Immature natural killer cell (primary cell): ENCODE measurements at regions not wholly inside any gene's neighbourhood (a gene's known extent, or its start where the extent isn't known, plus 50 kb on each side); places are given as distances from the start of the nearest gene placed in this dataset.

Experiments
- DNase-seq, 3 donors: peaks; one replicate each; pipeline ENCODE4 v3.0.0; 2022; ENCODE audit warnings: mixed read lengths in 1 of 3
- H3K27ac Mint-ChIP-seq, 6 donors: one replicate each; pipeline ENCODE4 v1.8.0; 2020; ENCODE audit warnings: mixed read lengths in 6 of 6, mild to moderate bottlenecking in 5 of 6, inconsistent platforms in 4 of 6, moderate library complexity in 3 of 6
- H3K27me3 Mint-ChIP-seq, 3 donors: one replicate each; pipeline ENCODE4 v1.8.0; 2020 to 2021; ENCODE audit warnings: low read depth in 3 of 3, mild to moderate bottlenecking in 3 of 3, mixed read lengths in 3 of 3, moderate library complexity in 3 of 3, inconsistent platforms in 1 of 3
- H3K36me3 Mint-ChIP-seq, 3 donors: one replicate each; pipeline ENCODE4 v1.8.0; 2020; ENCODE audit warnings: mixed read lengths in 3 of 3, inconsistent platforms in 2 of 3, mild to moderate bottlenecking in 2 of 3
- H3K4me1 Mint-ChIP-seq, 2 donors: one replicate each; pipeline ENCODE4 v1.8.0; 2020; ENCODE audit warnings: inconsistent platforms in 2 of 2, mild to moderate bottlenecking in 2 of 2, mixed read lengths in 2 of 2, moderate library complexity in 1 of 2
- H3K4me3 Mint-ChIP-seq, 5 donors: one replicate each; pipeline ENCODE4 v1.8.0; 2020; ENCODE audit warnings: mild to moderate bottlenecking in 5 of 5, mixed read lengths in 5 of 5, inconsistent platforms in 3 of 5, moderate library complexity in 3 of 5
- H3K9me3 Mint-ChIP-seq, 6 donors: one replicate each; pipeline ENCODE4 v1.8.0; 2020; ENCODE audit warnings: mild to moderate bottlenecking in 6 of 6, mixed read lengths in 6 of 6, inconsistent platforms in 4 of 6, moderate library complexity in 3 of 6

DNA sequence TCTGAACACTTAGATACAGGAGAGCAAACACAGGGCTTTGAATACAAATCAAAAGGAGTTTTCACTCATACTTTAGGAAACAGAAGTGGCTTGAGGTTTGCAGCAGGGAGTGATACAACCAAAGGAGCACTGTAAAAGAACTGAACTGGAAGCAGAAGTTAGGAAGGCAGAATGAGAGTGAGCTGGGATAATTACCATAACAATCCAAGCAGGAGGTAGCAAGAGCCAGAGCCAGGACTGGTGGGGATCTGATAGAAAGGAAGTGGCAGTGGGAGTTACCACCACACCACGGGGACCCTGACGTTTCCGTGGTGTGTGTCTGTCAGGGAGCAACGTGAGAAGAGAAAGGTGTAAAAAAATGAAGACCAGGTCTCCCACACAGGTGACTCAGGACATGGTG is 81.3 kb upstream of the EPB41L3 start:
- DNase-seq: no peak
- Mint-ChIP-seq H3K27me3 (peaks cover 5 to 9% (median 6%) of the 10 kb centered on the region in 3 donors), H3K36me3 (peaks cover 0 to 4% (median 0%) of the 10 kb centered on the region in 3 donors), H3K4me1 (peaks cover 0 to 2% of the 10 kb centered on the region in 2 donors), H3K9me3 (no peaks in the 10 kb centered on the region), H3K4me3 (no peak overlapping the region), H3K27ac (no peak overlapping the region)

DNA sequence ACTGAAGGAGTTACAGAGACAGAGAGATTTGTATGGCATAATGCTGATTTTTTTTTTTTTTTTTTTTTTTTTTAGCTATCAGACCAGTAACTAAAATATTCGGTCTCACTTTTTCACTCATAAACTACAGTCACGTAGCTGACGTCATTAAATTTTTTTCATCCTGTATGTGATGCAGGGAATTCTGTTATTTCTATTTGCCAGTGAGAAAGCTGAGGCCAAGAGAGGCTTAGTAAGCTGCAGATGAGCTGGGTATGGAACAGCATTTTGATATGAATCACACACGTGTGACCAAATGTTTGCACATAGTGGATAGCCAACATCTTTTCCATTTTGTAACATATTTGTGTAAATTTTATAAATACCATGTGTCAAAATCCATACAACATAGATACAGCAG is 79.1 kb upstream of the EPB41L3 start:
- DNase-seq: no peak
- Mint-ChIP-seq H3K9me3 (no peaks in the 10 kb centered on the region), H3K4me1 (no peaks in the 10 kb centered on the region), H3K27me3 (peaks cover under 1 to 4% (median 3%) of the 10 kb centered on the region in 3 donors), H3K27ac (no peak overlapping the region), H3K36me3 (peaks cover 0 to 2% (median 0%) of the 10 kb centered on the region in 3 donors), H3K4me3 (no peak overlapping the region)

DNA sequence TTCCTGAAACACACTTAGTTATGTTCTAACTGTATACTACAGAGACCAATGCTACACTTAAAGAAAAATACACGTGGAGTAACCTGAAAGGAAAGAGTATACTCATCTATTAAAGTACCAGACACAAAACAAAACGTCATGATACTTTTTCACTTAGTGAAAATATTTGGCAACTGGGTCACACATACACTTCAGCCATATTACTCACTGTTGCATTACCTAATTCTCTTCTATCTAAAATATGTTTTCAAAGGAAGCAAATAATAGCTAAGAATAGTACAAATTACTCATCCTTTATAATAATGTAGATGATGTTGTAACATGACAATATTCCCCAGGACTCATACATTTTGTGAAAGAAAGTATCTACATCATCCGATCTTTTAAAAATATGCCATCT is 76.5 kb upstream of the EPB41L3 start:
- H3K27ac Mint-ChIP-seq: no peak overlapping the region
- no peaks in the 10 kb centered on the region for H3K36me3 Mint-ChIP-seq
- DNase-seq: no peak
- H3K9me3 Mint-ChIP-seq: no peaks in the 10 kb centered on the region
- H3K4me1 Mint-ChIP-seq: no peaks in the 10 kb centered on the region
- no peak overlapping the region for H3K4me3 Mint-ChIP-seq
- H3K27me3 Mint-ChIP-seq: peaks cover 0 to 3% (median 2%) of the 10 kb centered on the region in 3 donors

DNA sequence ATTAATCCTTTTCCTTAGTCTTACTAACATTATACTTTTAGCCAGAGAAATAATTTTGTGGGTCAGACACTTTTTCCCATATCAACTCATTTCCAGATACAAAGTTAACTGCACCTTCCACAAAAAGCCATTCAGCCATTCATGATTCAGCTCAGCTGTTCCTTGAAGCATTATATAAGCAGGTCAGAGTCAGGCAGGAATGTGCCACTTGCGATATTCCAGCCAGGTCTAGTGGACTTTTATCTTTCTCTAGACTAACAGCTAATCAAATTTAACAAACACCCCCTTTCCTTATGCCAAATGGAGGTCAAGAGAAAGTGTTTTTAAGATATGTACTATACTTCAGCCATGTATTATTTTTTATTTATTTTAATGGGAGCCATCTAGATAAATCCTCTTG is 75.6 kb upstream of the EPB41L3 start:
- Mint-ChIP-seq H3K4me1 (no peaks in the 10 kb centered on the region), H3K27ac (no peak overlapping the region), H3K36me3 (no peaks in the 10 kb centered on the region), H3K27me3 (peaks cover 0 to 3% (median 2%) of the 10 kb centered on the region in 3 donors), H3K4me3 (no peak overlapping the region), H3K9me3 (no peaks in the 10 kb centered on the region)
- DNase-seq: no peak

DNA sequence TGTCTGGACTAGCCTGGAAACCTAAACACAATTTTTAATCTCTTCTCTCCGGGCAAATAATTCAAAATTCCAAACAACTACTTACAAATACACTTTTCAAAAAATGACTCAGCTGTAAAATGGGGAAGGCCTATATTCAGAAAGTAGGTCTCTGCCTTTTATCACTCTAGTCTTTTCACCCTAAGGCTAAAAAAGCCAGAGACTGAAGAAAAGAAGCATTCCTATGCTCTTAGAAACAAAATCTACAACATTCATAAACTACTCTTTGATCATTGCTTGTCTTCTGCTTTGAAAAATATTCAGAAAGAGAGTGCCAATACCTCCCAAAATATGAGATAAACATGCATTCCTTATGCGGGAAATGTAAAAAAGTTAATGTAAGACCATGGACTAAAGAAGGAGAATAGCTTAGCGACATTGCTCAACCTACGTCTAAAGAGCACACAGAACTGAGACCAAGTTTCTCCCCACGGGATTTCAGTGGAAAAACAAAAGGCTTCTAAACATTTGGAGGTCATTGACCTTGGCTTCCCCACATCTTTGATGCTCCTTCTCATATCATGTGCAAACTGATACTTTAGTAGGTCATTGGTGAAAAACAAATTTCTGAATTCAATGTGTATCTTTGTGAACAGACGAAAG is 74.4 kb upstream of the EPB41L3 start:
- Mint-ChIP-seq H3K4me1 (no peaks in the 10 kb centered on the region), H3K27ac (no peak overlapping the region), H3K36me3 (no peaks in the 10 kb centered on the region), H3K4me3 (no peak overlapping the region), H3K27me3 (peaks cover 0 to 3% (median 2%) of the 10 kb centered on the region in 3 donors), H3K9me3 (no peaks in the 10 kb centered on the region)
- no peak for DNase-seq

DNA sequence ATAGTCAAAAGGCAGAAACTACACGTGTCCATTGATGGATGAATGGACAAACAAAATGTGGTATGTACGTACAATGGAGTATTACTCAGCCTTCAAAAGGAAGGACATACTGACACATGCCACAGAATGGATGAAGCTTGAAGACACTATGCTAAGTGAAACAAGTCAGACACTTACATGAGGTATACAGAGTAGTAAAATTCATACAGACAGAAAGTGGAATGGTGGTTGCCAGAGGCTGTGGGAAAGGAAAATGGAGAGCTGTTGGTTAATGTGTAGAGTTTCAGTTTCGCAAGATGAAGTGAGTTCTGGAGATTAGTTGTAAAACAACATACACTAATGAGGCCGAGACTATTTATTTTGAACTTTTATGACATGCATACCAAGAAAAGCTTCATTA is 67.4 kb upstream of the EPB41L3 start:
- no peak overlapping the region for H3K4me3 Mint-ChIP-seq
- H3K9me3 Mint-ChIP-seq: no peaks in the 10 kb centered on the region
- no peak overlapping the region for H3K27ac Mint-ChIP-seq
- H3K36me3 Mint-ChIP-seq: no peaks in the 10 kb centered on the region
- DNase-seq: no peak
- no peaks in the 10 kb centered on the region for H3K4me1 Mint-ChIP-seq
- peaks cover 0 to 3% (median 0%) of the 10 kb centered on the region in 3 donors for H3K27me3 Mint-ChIP-seq

DNA sequence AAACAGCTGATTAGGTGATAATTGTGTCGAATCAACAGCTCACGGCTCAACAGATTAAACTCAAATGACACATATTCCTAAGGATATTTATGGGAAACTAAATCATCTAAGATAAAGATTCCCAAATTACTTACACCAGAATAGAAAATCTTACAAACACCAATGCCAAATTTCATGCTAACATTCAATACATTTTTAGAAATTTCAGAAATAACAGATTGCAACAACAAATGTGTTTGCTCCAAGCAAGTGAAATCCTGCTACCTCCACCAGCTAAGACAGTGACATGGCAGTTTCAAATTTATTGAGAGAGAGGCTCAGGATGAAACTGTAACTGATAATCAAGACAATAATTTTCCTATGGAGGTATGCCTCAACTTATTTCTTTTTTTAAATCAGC is 65.0 kb upstream of the EPB41L3 start:
- H3K27me3 Mint-ChIP-seq: peaks cover 0 to 2% (median 0%) of the 10 kb centered on the region in 3 donors
- H3K4me1 Mint-ChIP-seq: no peaks in the 10 kb centered on the region
- no peak for DNase-seq
- no peaks in the 10 kb centered on the region for H3K36me3 Mint-ChIP-seq
- no peak overlapping the region for H3K27ac Mint-ChIP-seq
- H3K4me3 Mint-ChIP-seq: no peak overlapping the region
- no peaks in the 10 kb centered on the region for H3K9me3 Mint-ChIP-seq

DNA sequence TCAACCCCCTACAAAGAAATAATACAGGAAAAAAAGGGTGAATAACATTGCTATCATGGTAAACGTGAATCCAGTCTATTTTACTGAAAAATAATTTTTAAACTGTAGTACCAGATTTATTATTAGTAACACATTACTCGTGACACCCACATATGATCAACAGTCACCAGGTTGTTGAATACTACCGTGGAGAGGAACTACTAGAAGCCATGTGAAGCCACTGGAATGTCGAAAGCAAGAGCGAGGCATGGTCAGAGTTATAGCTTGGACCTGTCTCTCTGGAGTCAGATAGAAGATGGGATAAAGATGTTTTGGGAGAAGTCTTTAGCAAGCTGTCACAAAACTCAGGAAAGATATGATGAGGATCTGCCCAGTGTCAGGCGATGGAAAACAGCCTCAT is 63.2 kb upstream of the EPB41L3 start:
- Mint-ChIP-seq H3K27ac (no peak overlapping the region), H3K4me1 (no peaks in the 10 kb centered on the region)

DNA sequence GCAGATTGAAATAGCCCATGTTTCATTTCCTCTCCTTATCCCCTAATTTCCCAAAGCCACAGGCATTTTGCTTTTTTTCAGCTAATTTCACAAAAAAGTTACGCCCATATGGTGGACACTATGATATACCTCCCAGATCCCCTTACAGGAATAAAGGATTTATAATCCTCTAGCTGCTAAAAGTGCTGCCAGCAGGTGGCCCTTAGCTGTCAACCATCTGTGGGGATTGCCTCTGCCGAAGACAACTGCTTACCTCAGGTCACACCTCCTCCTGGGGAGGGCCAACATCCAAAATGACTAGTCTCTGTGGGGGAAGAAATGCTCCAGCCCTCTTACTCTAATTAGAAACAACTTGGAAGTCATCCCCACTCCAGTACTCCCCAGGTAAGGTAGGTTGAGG is 61.0 kb upstream of the EPB41L3 start:
- Mint-ChIP-seq H3K36me3 (no peaks in the 10 kb centered on the region), H3K27ac (no peak overlapping the region), H3K9me3 (no peaks in the 10 kb centered on the region), H3K4me1 (no peaks in the 10 kb centered on the region), H3K27me3 (peaks cover 0 to 6% (median 0%) of the 10 kb centered on the region in 3 donors), H3K4me3 (no peak overlapping the region)
- DNase-seq: no peak

More for the DNA sequence above, 63.2 kb upstream of the EPB41L3 start:
- Mint-ChIP-seq H3K36me3 (no peaks in the 10 kb centered on the region), H3K27me3 (peaks cover 0 to 6% (median 0%) of the 10 kb centered on the region in 3 donors), H3K9me3 (no peaks in the 10 kb centered on the region), H3K4me3 (no peak overlapping the region)
- DNase-seq: no peak

DNA sequence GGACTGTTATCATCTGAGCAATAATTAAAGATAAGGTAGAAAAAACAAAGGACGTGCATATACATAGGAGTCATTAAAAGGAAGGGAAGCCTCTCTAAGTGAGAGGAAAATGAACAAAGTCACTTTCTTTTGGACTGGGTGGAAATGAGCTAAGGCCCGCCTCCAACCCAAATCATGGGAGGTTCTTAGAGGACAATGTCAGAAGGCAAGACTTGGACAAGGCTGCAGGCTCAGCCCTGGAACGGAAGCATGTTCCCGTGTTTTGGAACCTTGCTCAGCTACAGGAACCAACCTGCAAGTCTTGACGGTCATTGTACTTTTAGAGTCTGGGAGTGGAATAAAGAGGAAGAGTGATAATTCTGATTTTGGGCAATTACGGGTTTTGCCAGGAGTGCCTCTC is 59.4 kb upstream of the EPB41L3 start:
- Mint-ChIP-seq H3K4me1 (no peaks in the 10 kb centered on the region), H3K9me3 (no peaks in the 10 kb centered on the region), H3K27me3 (peaks cover 0 to 6% (median 2%) of the 10 kb centered on the region in 3 donors), H3K4me3 (no peak overlapping the region), H3K36me3 (no peaks in the 10 kb centered on the region), H3K27ac (no peak overlapping the region)
- DNase-seq: no peak

DNA sequence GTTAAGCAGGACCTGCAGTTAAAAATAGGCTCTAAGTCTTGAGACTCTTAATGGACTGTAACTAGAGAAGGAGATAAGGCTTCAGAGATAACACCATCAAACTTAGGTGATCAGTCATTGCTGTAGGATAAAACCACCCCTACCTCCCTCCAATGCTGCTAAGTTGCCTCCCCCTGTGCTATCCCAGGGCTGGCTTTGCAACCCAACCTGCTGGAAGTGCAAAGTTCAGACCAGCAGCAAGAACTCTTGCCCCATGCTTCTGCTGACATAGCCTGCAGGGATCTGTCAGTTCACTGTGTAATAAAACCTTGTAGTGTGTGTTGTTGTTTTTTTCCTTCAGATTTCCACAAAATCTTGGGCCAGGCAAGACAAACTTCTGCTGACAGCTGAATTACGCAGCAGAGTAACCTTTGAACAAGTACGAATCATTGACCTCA is 57.4 kb upstream of the EPB41L3 start:
- Mint-ChIP-seq H3K27me3 (peaks cover 0 to 6% (median 2%) of the 10 kb centered on the region in 3 donors), H3K4me3 (no peak overlapping the region), H3K9me3 (peaks cover 0 to 4% (median 0%) of the 10 kb centered on the region in 6 donors), H3K27ac (no peak overlapping the region), H3K36me3 (no peaks in the 10 kb centered on the region), H3K4me1 (no peaks in the 10 kb centered on the region)
- DNase-seq: no peak

DNA sequence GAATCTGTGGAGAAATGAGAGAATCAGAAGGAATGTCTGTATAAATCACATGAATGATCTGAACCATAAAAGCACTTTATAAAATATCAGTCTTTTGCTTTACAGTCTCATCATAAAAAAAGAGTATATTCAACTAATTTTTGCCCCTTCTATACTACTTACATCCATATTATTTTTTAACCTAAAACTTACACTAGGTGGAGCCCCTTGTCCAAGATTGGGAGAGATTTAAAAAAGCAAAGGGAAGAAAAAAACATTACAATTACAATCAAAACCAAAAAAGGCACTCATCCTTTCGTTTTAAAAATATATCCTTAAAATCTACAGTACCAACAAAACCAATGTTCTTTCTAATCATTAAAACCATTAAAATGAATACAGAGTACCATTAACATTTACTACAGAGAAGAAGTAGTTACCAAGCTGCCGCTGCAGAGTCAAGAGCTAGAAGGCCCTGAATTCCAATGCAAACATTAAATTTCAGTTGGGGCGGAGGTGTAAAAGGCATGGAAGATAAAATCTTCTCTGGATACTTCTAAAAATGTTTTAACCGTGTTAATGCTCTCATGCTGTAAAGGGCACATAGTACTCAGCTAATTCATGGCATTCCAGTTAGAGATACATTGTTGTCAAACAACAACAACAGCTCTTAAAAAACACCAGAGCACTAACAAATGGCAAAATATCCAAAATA is 56.7 kb upstream of the EPB41L3 start:
- H3K27ac Mint-ChIP-seq: no peak overlapping the region
- DNase-seq: no peak
- H3K36me3 Mint-ChIP-seq: no peaks in the 10 kb centered on the region
- H3K4me1 Mint-ChIP-seq: no peaks in the 10 kb centered on the region
- H3K9me3 Mint-ChIP-seq: peaks cover 0 to 4% (median 0%) of the 10 kb centered on the region in 6 donors
- H3K4me3 Mint-ChIP-seq: no peak overlapping the region
- H3K27me3 Mint-ChIP-seq: peaks cover 0 to 3% (median 2%) of the 10 kb centered on the region in 3 donors

DNA sequence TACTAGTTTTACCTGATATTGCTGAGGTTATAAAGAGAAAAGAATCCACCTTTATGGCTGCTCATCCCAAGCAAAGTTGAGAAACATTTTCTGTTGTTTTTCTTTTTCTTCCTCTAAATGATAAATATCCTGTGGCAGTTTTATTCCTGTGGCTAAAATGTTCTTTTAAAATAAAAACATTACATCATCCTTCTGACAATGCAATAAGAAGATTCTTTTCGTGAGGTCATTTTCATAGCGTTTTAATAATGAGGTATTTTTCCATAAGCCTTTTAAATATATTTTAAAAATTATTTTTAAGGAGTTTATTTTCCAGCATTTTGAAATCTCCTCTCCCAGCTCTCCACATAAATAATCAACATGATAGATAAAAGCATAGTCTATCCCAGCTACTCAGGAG is 52.8 kb upstream of the EPB41L3 start:
- peaks cover 0 to 2% (median 0%) of the 10 kb centered on the region in 3 donors for H3K27me3 Mint-ChIP-seq
- DNase-seq: no peak
- no peaks in the 10 kb centered on the region for H3K4me1 Mint-ChIP-seq
- peaks cover 0 to 12% (median 2%) of the 10 kb centered on the region in 6 donors for H3K9me3 Mint-ChIP-seq
- H3K4me3 Mint-ChIP-seq: no peak overlapping the region
- no peak overlapping the region for H3K27ac Mint-ChIP-seq
- no peaks in the 10 kb centered on the region for H3K36me3 Mint-ChIP-seq
